CD14-positive monocyte (primary cell): ENCODE measurements at regions not wholly inside any gene's neighbourhood (a gene's known extent, or its start where the extent isn't known, plus 50 kb on each side); places are given as distances from the start of the nearest gene placed in this dataset.

Experiments
- DNase-seq, 3 donors: peaks; one replicate each; pipeline ENCODE4 v3.0.0-alpha.2; 2011 to 2022
- H2AFZ ChIP-seq: 2 replicates; pipeline ENCODE4 v1.6.0; 2012; ENCODE audit warnings: mild to moderate bottlenecking, low read depth, low read length, inconsistent platforms; ENCODE audit not compliant: insufficient read depth, poor library complexity, severe bottlenecking
- H3K27ac ChIP-seq, 2 donors: 1 replicate in 1 of 2; 2 replicates in 1 of 2; pipeline ENCODE4 v1.5.1; 2012 to 2013; ENCODE audit warnings: low read length in 2 of 2, control low read depth in 1 of 2, inconsistent platforms in 1 of 2, low read depth in 1 of 2, mild to moderate bottlenecking in 1 of 2
- H3K27me3 ChIP-seq, 2 donors: one replicate each; pipeline versions ENCODE4 v1.6.0 to v1.6.1; 2011 to 2013; ENCODE audit warnings: low read length in 2 of 2; ENCODE audit not compliant: control insufficient read depth in 2 of 2, insufficient read depth in 2 of 2
- H3K36me3 ChIP-seq, 2 donors: replicated peaks in 1 of 2; 1 replicate in 1 of 2; 2 replicates in 1 of 2; pipeline versions ENCODE4 v1.5.1 to v1.6.1; 2012 to 2013; ENCODE audit warnings: low read length in 2 of 2, control low read depth in 1 of 2, inconsistent platforms in 1 of 2, mild to moderate bottlenecking in 1 of 2; ENCODE audit not compliant: insufficient read depth in 2 of 2, control insufficient read depth in 1 of 2
- H3K4me1 ChIP-seq, 2 donors: 1 replicate in 1 of 2; 2 replicates in 1 of 2; pipeline versions ENCODE4 v1.5.1 to v1.6.1; 2012 to 2013; ENCODE audit warnings: low read length in 2 of 2, control low read depth in 1 of 2, inconsistent platforms in 1 of 2, mild to moderate bottlenecking in 1 of 2, moderate library complexity in 1 of 2; ENCODE audit not compliant: insufficient read depth in 2 of 2, control insufficient read depth in 1 of 2
- H3K4me2 ChIP-seq: replicated peaks from 2 replicates; pipeline ENCODE3; 2012; ENCODE audit warnings: low read length, moderate library complexity, mild to moderate bottlenecking; ENCODE audit not compliant: poor library complexity, severe bottlenecking; ENCODE audit errors: extremely low read depth
- H3K4me3 ChIP-seq, 3 experiments: fragments of 200-600 bp in 1 of 3; sonication (generic) in 1 of 3; replicated peaks in 1 of 3; 1 replicate in 2 of 3; 2 replicates in 1 of 3; pipeline ENCODE4 v1.5.1; 2011 to 2013; ENCODE audit warnings: low read length in 3 of 3, mild to moderate bottlenecking in 3 of 3, control low read depth in 2 of 3, low read depth in 2 of 3, inconsistent platforms in 1 of 3, moderate library complexity in 1 of 3
- H3K79me2 ChIP-seq: 2 replicates; pipeline ENCODE4 v1.6.0; 2012; ENCODE audit warnings: mild to moderate bottlenecking, control low read depth, inconsistent platforms, low read length, moderate library complexity; ENCODE audit not compliant: insufficient read depth
- H3K9ac ChIP-seq: 2 replicates; pipeline ENCODE4 v1.6.0; 2017; ENCODE audit warnings: low read length, mild to moderate bottlenecking; ENCODE audit not compliant: insufficient read depth, poor library complexity, severe bottlenecking
- H3K9me3 ChIP-seq, 2 donors: replicated peaks in 1 of 2; 1 replicate in 1 of 2; 2 replicates in 1 of 2; pipeline versions ENCODE4 v1.5.1 to v1.6.1; 2012 to 2013; ENCODE audit warnings: low read length in 2 of 2, control low read depth in 1 of 2; ENCODE audit not compliant: control insufficient read depth in 1 of 2, insufficient read depth in 1 of 2
- H4K20me1 ChIP-seq: 2 replicates; pipeline ENCODE4 v1.6.0; 2012; ENCODE audit warnings: mild to moderate bottlenecking, low read length, control low read depth, moderate library complexity; ENCODE audit not compliant: insufficient read depth
- H3K27ac Mint-ChIP-seq, 7 donors: one replicate each; pipeline ENCODE4 v1.8.0; 2020; ENCODE audit warnings: mild to moderate bottlenecking in 7 of 7, mixed read lengths in 7 of 7, moderate library complexity in 6 of 7, inconsistent platforms in 2 of 7
- H3K27me3 Mint-ChIP-seq, 3 donors: one replicate each; pipeline ENCODE4 v1.8.0; 2021 to 2022; ENCODE audit warnings: low read depth in 3 of 3, mild to moderate bottlenecking in 3 of 3, mixed read lengths in 3 of 3, moderate library complexity in 3 of 3, inconsistent platforms in 1 of 3
- H3K36me3 Mint-ChIP-seq, 2 donors: one replicate each; pipeline ENCODE4 v1.8.0; 2020; ENCODE audit warnings: mixed read lengths in 2 of 2, inconsistent platforms in 1 of 2, mild to moderate bottlenecking in 1 of 2
- H3K4me1 Mint-ChIP-seq: one replicate; pipeline ENCODE4 v1.8.0; 2020; ENCODE audit warnings: mild to moderate bottlenecking, mixed read lengths
- H3K4me3 Mint-ChIP-seq, 2 donors: one replicate each; pipeline ENCODE4 v1.8.0; 2020; ENCODE audit warnings: mild to moderate bottlenecking in 2 of 2, mixed read lengths in 2 of 2, moderate library complexity in 1 of 2
- H3K9me3 Mint-ChIP-seq, 7 donors: one replicate each; pipeline ENCODE4 v1.8.0; 2020 to 2022; ENCODE audit warnings: mixed read lengths in 7 of 7, mild to moderate bottlenecking in 6 of 7, moderate library complexity in 6 of 7, inconsistent platforms in 2 of 7
- WGBS: methylation state at CpG from one replicate; pipeline ENCODE4 v1.1.5; 2013; ENCODE audit warnings: missing lambda C conversion rate; ENCODE audit not compliant: insufficient coverage; 5-methylcytosine and 5-hydroxymethylcytosine counted together
- intact Hi-C, 2 donors: fragments of 100-400 bp; cut with micrococcal nuclease; formaldehyde crosslinking; loops; one replicate each; pipeline versions ENCODE4 v1.15.0 to v1.15.1; 2023
- TF ChIP-seq, protein P1 (sequence below): fragments of 200-600 bp; IDR thresholded peaks from one replicate; pipeline ENCODE4 v1.8.0; 2022; ENCODE audit warnings: antibody characterized with exemption, mild to moderate bottlenecking

GRCh38 chr1:83742446-83742845, 256.5 kb downstream of the TTLL7 start:
- no peaks in the 10 kb centered on the region for H3K27me3 ChIP-seq
- H3K4me1 Mint-ChIP-seq, result no peaks in the 10 kb centered on the region
- peaks cover 0 to 9% (median 1%) of the 10 kb centered on the region in 7 donors for H3K9me3 Mint-ChIP-seq
- H3K27me3 Mint-ChIP-seq, result peaks cover 0 to 2% (median 2%) of the 10 kb centered on the region in 3 donors
- no peaks in the 10 kb centered on the region for H4K20me1 ChIP-seq
- H3K4me1 ChIP-seq, result no peaks in the 10 kb centered on the region
- no peaks in the 10 kb centered on the region for H3K9me3 ChIP-seq
- WGBS, result 100% methylated on average over 2 of the region's 3 CpGs
- no peaks in the 10 kb centered on the region for H3K36me3 Mint-ChIP-seq
- H3K4me2 ChIP-seq, result no peak overlapping the region
- intact Hi-C loops, result no loop called here
- no peaks in the 10 kb centered on the region for H3K36me3 ChIP-seq
- H3K79me2 ChIP-seq, result no peaks in the 10 kb centered on the region
- no peak for DNase-seq
- H3K9ac ChIP-seq, result no peak overlapping the region
- TF ChIP-seq, protein P1, sequence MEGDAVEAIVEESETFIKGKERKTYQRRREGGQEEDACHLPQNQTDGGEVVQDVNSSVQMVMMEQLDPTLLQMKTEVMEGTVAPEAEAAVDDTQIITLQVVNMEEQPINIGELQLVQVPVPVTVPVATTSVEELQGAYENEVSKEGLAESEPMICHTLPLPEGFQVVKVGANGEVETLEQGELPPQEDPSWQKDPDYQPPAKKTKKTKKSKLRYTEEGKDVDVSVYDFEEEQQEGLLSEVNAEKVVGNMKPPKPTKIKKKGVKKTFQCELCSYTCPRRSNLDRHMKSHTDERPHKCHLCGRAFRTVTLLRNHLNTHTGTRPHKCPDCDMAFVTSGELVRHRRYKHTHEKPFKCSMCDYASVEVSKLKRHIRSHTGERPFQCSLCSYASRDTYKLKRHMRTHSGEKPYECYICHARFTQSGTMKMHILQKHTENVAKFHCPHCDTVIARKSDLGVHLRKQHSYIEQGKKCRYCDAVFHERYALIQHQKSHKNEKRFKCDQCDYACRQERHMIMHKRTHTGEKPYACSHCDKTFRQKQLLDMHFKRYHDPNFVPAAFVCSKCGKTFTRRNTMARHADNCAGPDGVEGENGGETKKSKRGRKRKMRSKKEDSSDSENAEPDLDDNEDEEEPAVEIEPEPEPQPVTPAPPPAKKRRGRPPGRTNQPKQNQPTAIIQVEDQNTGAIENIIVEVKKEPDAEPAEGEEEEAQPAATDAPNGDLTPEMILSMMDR, result no peak
- H2AFZ ChIP-seq, result no peak overlapping the region
- no peak overlapping the region for H3K27ac ChIP-seq
- H3K27ac Mint-ChIP-seq, result no peak overlapping the region
- no peak overlapping the region for H3K4me3 ChIP-seq
- no peak overlapping the region for H3K4me3 Mint-ChIP-seq

DNA sequence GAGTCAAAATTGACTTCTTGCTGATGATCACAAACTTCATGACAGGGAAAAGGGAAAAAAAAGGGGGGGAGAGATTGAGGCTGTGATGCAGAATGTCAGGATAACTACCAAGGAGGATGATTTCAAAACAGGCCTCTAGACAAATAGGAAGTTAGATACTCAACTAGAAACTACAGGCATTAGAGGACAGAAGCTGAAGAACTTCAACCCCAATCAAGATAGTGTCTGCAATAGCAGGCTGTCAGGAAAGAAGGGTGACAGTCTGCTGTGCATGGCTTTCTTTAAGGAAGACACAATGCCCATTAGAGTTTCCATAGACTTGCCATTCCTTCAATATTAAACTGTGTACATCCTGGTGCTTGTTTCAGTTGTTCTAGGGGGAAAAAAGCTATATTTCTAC, 257.2 kb downstream of the TTLL7 start:
- no peaks in the 10 kb centered on the region for H3K4me1 ChIP-seq
- H2AFZ ChIP-seq, result no peak overlapping the region

More for the DNA sequence above, 257.2 kb downstream of the TTLL7 start:
- Histone ChIP-seq H3K27me3 (no peaks in the 10 kb centered on the region), H3K4me3 (no peak overlapping the region), H4K20me1 (no peaks in the 10 kb centered on the region), H3K9ac (no peak overlapping the region), H3K9me3 (no peaks in the 10 kb centered on the region), H3K36me3 (no peaks in the 10 kb centered on the region), H3K79me2 (no peaks in the 10 kb centered on the region), H3K27ac (no peak overlapping the region), H3K4me2 (no peak overlapping the region)
- no peaks in the 10 kb centered on the region for H3K36me3 Mint-ChIP-seq
- no peaks in the 10 kb centered on the region for H3K4me1 Mint-ChIP-seq
- no peak overlapping the region for H3K4me3 Mint-ChIP-seq
- no peak overlapping the region for H3K27ac Mint-ChIP-seq
- H3K27me3 Mint-ChIP-seq, result peaks cover 0 to 2% (median 1%) of the 10 kb centered on the region in 3 donors
- peaks cover 0 to 11% (median 2%) of the 10 kb centered on the region in 7 donors for H3K9me3 Mint-ChIP-seq
- DNase-seq, result no peak
- TF ChIP-seq, protein P1, result no peak
- intact Hi-C loops, result no loop called here
